NCI-H510A (cell line): ENCODE measurements at regions not wholly inside any gene's neighbourhood (a gene's known extent, or its start where the extent isn't known, plus 50 kb on each side); places are given as distances from the start of the nearest gene placed in this dataset.
"Not testable (repeated sequence)": the region's sequence is repeated elsewhere in the genome, so short reads cannot be mapped to it uniquely, and the experiment has no call there.

ENCODE experiments used
- DNase-seq: peaks from one replicate; lab custom pipeline; 2025; lab: John Stamatoyannopoulos, UW

DNA sequence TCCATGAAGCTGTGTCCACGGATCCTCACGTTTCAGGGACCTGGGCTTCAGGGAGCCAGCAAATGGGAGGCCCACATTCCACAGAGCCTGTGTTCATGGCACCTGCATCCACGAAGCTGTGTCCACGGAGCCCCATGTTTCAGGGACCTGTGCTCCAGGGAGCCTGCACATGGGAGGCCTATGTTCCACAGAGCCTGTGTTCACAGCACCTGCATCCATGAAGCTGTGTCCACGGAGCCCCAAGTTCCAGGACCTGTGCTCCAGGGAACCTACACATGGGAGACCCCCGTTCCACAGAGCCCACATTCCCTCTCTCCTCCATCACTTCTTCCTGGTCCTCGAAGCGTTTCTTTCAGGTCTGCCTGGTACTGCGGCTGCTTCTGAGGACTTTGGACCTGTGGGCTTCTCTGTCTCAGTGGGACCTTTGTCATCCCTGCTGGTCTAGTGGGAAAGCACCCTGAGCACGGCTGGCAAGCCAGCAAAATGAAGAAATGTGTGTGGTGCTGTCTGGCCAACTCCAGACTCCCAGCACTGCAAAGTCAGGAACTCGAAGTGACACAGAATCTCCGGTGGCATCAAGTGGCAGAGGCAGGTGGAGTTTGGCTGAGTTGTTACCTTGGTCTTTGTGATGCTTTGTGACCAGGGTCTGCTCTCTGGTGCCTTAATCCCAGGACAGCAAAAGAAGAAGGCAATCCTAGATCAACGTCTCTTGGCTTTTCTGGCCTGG, 245.9 kb downstream of the DLL1 start:
- DNase-seq: no peak

- no peak for DNase-seq
These were observed 246.7 kb downstream of the DLL1 start for GRCh38 chr6:170043881-170044790.

- DNase-seq: no peak
These were observed 247.6 kb downstream of the DLL1 start for GRCh38 chr6:170043150-170043819.

- DNase-seq: no peak
These were observed 248.2 kb downstream of the DLL1 start for GRCh38 chr6:170042596-170043118.

DNA sequence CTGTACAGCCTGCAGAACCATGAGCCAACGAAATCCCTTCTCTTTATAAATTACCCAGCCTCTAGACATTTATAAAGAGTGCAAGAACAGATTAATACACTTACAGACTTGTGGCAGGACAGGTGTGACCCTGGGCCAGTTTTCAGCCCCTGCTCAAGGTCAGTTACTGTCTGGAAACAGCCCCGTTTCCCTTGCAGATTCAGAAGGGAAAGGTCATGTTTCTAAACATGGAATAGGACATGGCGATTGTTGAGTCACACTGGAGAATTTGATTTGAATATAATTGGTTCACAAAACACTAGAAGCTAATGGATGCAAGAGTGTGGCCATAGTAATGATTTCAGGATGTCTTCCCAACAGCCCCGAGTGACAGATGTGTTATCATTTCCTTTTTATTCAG, 248.8 kb downstream of the DLL1 start:
- DNase-seq: no peak

- DNase-seq: no peak
These were observed 249.4 kb downstream of the DLL1 start for GRCh38 chr6:170041526-170041925.

DNA sequence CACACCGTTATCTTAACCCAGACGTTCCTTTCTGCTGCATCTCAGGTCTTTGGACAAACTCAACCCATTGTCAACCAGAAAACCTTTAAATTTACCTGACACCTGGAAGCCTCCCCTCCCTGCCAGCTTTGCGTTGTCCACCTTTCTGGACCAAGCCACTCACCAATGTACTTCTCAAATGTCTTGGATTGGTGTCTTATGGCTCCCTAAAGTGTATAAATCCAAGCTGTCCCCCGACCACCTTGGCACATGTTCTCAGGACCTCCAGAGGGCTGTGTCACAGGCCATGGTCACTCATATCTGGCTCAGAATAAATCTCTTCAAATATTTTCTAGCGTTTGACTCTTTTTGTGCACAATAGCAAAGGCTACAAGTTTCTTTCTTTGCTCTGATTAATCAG, 250.0 kb downstream of the DLL1 start:
- DNase-seq: no peak

DNA sequence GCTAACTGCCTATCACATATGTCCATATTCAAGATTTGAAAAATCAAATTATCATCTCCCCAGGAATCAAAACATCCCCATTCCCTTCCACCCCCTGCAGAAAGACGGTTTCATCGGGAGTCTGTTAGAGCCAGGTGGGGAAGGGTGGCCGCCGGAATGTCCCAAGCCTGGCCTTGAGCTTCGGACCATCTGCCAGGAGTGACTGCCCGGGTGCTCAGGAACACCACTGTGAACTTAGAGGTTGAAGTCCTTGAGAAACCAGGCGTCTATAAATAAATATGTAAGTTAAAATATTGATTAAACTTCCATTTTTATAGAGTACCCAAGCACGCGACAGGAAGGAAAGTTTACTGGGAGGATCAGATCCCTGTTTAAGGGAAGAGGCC, 250.8 kb downstream of the DLL1 start:
- DNase-seq: no peak

DNA sequence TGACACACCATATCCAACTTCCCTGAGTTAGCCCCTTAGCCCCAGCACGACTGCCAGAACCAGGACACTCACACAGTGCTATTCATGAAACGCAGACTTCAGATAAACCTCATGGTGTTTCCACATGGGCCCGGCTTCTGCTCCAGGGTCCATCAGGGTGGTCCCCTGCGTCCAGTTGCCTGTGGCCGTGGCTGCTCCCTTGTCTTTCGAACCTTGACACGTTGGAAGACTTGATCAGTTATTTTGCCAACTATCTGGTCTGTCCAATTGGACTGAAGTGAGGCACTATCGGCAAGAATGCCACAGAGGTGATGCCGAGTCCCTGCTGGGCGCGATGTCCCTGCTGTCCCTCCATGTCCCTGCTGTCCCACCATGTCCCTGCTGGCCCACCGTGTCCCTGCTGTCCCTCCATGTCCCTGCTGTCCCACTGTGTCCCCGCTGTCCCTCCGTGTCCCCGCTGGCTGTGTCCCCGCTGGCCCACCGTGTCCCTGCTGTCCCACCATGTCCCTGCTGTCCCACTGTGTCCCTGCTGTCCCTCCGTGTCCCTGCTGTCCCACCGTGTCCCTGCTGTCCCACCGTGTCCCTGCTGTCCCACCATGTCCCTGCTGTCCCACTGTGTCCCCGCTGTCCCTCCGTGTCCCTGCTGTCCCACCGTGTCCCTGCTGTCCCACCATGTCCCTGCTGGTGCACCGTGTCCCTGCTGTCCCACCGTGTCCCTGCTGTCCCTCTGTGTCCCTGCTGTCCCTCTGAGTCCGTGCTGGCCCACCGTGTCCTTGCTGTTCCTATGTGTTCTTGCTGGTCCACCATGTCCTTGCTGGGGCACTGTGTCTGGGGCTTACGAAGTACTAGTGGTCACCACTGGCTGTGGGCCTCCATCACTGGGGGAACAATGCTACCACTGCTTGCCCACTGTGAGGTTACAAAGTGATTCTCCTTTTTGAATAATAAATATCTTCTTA, 251.4 kb downstream of the DLL1 start:
- DNase-seq: no peak

GRCh38 chr6:170038708-170039107, 252.2 kb downstream of the DLL1 start:
- DNase-seq: no peak

DNA sequence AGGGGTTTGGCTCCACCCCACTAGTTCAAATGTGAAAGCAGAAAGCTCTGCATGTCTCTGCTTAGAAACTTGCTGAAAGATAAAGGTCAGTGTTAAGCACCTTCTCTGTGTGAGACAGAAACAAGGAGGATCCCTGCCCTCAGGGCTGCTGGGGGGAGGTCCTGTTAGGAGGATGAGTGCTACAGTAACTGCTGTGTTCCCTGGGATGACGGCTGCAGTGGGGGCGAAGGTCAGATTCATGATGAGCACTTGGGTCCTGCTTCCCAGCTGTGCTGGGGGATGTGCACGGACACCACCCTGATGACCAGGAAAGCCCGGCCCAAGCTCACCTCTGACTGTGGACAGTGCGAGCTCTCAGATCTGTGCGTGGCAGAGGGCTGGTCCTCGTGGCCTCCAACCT, 252.6 kb downstream of the DLL1 start:
- no peak for DNase-seq

DNA sequence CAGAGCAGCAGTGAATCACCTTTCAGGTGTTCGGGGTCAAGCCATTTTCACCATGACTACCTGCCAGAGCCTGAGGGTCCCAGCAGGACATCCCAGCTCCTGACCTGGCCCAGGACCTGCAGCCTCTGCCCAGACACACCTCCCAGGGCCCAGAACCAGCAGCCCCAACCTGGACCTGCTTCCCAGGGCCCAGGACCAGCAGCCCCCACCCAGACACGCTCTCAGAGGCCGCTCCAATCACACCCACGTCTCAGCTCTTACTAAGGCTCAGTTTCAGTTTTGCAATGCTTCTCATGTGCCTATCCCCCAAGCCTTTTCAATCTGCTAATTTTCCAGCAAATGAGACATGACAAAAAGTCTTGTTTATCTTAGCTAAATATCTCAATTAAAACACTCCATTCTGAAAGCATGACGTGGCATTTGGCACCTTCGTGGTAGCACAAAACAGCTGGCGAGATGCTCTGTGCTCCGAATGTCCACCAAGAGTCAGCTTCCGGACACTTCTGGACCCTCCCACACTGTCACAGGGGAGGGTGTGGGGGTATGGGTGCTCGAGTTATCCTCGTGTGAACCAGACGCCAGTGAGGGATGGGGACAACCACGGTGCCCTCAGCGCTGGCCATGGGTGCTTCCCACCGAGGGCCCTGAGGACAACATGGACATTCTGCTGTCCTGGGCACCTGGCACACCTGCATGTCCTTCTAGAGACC, 253.2 kb downstream of the DLL1 start:
- DNase-seq: no peak

DNA sequence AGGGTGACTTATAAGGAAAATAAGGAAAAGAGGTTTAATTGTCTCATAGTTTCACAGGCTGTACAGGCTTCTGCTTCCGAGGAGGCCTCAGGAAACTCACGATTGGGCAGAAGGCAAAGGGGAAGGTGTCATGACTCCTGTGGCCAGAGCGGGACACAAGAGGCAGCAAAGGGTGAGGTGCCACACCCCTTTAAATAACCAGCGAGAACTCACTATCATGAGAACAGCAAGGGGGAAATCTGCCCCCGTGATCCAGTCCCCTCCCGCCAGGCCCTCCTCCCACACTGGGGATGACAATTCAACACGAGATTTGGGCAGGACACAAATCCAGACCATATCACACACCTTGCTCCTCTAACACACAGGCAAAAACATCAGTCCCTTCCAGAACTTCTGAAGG, 254.0 kb downstream of the DLL1 start:
- no peak for DNase-seq

DNA sequence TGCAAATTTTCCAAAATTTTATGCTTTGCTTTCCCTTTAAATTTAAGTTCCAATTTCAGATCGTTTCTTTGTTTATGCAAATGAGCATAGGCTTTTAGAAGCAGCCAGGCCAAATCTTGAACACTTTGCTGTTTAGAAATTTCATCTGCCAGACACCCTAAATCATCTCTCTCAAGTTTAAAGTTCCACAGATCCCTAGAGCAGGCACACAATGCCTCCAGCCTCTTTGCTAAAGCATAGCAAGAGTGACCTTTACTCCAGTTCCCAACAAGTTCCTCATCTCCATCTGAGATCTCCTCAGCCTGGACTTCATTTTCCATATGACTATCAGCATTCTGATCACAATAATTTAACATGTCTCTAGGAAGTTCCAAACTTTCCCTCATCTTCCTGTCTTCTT, 254.5 kb downstream of the DLL1 start:
- DNase-seq: not testable (repeated sequence)

- DNase-seq: no peak
These were observed 255.0 kb downstream of the DLL1 start for GRCh38 chr6:170035901-170036304.

GRCh38 chr6:170035044-170035443, 255.8 kb downstream of the DLL1 start:
- DNase-seq: no peak

DNA sequence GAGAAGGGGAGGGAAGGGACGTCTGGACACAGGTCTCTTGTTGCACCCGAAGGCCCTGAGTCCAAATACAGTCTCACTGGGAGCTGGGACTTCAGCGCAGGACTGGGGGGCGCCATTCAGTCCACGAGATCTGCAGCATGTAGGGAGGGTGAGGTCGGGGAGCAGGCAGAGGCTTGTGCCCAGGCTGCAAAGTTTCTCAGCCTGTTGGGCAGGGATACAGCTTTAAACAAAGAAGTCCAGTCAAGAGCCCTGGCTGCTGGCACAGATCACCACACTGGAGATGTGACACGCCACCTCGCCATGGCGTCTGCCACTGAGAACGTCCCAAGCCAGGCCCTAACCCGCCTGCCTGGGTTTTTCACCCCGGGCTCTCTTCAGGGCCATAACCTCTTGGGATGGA, 256.6 kb downstream of the DLL1 start:
- no peak for DNase-seq

DNA sequence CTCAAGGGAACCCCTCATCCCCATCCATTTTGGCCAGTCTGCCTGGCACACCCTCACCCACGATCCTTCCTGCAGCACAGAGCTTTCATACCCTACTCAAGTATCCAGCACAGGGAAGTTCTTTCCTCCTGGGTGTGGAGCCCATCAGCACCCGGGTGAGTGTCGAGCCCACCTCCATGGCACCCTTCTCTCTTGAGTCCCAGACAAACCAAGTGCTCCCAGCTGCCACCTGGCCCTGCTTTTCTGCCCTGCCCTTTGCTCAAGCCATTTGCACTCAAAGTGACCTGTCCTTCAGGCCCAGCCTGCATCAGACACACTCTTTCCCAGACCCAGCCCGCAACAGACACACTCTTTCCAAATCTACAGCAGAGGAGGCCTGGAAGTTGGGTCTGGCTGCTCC, 257.2 kb downstream of the DLL1 start:
- DNase-seq: no peak

GRCh38 chr6:170032706-170033309, 258.1 kb downstream of the DLL1 start:
- no peak for DNase-seq

DNA sequence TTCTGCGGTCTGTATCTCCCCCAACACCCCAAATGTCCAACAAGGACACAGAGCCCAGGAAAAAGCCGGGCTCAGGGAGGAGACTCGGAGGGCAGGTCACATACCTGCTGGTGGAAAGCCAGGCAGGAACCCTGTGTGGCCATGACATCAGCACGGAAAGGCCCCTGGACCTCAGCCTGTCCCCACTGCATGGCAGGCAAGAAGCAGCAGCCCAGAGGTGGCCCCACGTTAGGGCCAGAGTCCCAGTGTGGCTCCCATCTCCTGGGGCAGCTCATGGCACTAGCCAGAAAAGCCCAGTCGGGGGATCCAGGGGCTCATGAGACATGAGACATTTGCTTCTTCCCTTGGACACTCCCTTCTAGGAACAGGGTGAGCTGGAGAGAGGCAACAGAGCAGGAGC, 258.7 kb downstream of the DLL1 start:
- no peak for DNase-seq
